Inferior parietal cortex (tissue), 1 donor: ENCODE measurements at regions not wholly inside any gene's neighbourhood (a gene's known extent, or its start where the extent isn't known, plus 50 kb on each side); places are given as distances from the start of the nearest gene placed in this dataset.

Source experiments
- DNase-seq: peaks from one replicate; pipeline ENCODE4 v3.0.0-alpha.2; 2016; ENCODE audit errors: extremely low spot score

GRCh38 chr3:104990758-104991157, 376.0 kb upstream of the ALCAM start:
- no peak for DNase-seq

- no peak for DNase-seq
These were observed 374.0 kb upstream of the ALCAM start for GRCh38 chr3:104992676-104993075.

GRCh38 chr3:105006164-105006563, 360.5 kb upstream of the ALCAM start:
- no peak for DNase-seq

- DNase-seq = no peak
These were observed 353.1 kb upstream of the ALCAM start for GRCh38 chr3:105013657-105014056.

- no peak for DNase-seq
These were observed 352.1 kb upstream of the ALCAM start for GRCh38 chr3:105014631-105015030.

- DNase-seq = no peak
These were observed 343.9 kb upstream of the ALCAM start for GRCh38 chr3:105022813-105023212.

GRCh38 chr3:105030211-105030610, 336.5 kb upstream of the ALCAM start:
- no peak for DNase-seq

GRCh38 chr3:105032541-105032940, 334.2 kb upstream of the ALCAM start:
- no peak for DNase-seq

GRCh38 chr3:105033081-105033480, 333.6 kb upstream of the ALCAM start:
- DNase-seq = no peak

- no peak for DNase-seq
These were observed 327.7 kb upstream of the ALCAM start for GRCh38 chr3:105039004-105039403.

GRCh38 chr3:105040026-105040622, 326.6 kb upstream of the ALCAM start:
- DNase-seq = no peak

- DNase-seq = no peak
These were observed 324.1 kb upstream of the ALCAM start for GRCh38 chr3:105042586-105042985.

GRCh38 chr3:105051111-105051510, 315.6 kb upstream of the ALCAM start:
- no peak for DNase-seq

GRCh38 chr3:105051972-105052371, 314.7 kb upstream of the ALCAM start:
- DNase-seq = no peak

- no peak for DNase-seq
These were observed 303.9 kb upstream of the ALCAM start for GRCh38 chr3:105062853-105063252.

- no peak for DNase-seq
These were observed 300.5 kb upstream of the ALCAM start for GRCh38 chr3:105065895-105066839.

- DNase-seq = no peak
These were observed 299.3 kb upstream of the ALCAM start for GRCh38 chr3:105067361-105067760.

- DNase-seq = no peak
These were observed 289.5 kb upstream of the ALCAM start for GRCh38 chr3:105077060-105077822.

GRCh38 chr3:105083945-105084344, 282.8 kb upstream of the ALCAM start:
- no peak for DNase-seq

GRCh38 chr3:105085506-105085905, 281.2 kb upstream of the ALCAM start:
- DNase-seq = no peak

- no peak for DNase-seq
These were observed 273.1 kb upstream of the ALCAM start for GRCh38 chr3:105093371-105094252.
